GM12864 (cell line): ENCODE measurements at regions not wholly inside any gene's neighbourhood (a gene's known extent, or its start where the extent isn't known, plus 50 kb on each side); places are given as distances from the start of the nearest gene placed in this dataset.

ENCODE experiments used
- DNase-seq: peaks from one replicate; pipeline ENCODE4 v3.0.0-alpha.2; 2011; ENCODE audit warnings: low read depth
- H3K4me3 ChIP-seq: 2 replicates; pipeline ENCODE4 v1.5.1; 2011; ENCODE audit warnings: mild to moderate bottlenecking, low read depth, low read length, control low read depth
- TF ChIP-seq, protein P1 (sequence below): IDR thresholded peaks from 2 replicates; pipeline ENCODE4 v1.5.1; 2011; ENCODE audit warnings: low read depth, mild to moderate bottlenecking, moderate library complexity, low read length, control low read depth, inconsistent platforms; ENCODE audit errors: missing control alignments

GRCh38 chr2:42969231-42970150, 177.1 kb upstream of the HAAO start:
- H3K4me3 ChIP-seq, result no peak overlapping the region
- no peak for DNase-seq

GRCh38 chr2:42967959-42968674, 175.7 kb upstream of the HAAO start:
- no peak for DNase-seq
- no peak overlapping the region for H3K4me3 ChIP-seq
- TF ChIP-seq, protein P1, sequence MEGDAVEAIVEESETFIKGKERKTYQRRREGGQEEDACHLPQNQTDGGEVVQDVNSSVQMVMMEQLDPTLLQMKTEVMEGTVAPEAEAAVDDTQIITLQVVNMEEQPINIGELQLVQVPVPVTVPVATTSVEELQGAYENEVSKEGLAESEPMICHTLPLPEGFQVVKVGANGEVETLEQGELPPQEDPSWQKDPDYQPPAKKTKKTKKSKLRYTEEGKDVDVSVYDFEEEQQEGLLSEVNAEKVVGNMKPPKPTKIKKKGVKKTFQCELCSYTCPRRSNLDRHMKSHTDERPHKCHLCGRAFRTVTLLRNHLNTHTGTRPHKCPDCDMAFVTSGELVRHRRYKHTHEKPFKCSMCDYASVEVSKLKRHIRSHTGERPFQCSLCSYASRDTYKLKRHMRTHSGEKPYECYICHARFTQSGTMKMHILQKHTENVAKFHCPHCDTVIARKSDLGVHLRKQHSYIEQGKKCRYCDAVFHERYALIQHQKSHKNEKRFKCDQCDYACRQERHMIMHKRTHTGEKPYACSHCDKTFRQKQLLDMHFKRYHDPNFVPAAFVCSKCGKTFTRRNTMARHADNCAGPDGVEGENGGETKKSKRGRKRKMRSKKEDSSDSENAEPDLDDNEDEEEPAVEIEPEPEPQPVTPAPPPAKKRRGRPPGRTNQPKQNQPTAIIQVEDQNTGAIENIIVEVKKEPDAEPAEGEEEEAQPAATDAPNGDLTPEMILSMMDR, result no peak

More at GRCh38 chr2:42969231-42970150, 177.1 kb upstream of the HAAO start:
- TF ChIP-seq, protein P1, result no peak

- no peak overlapping the region for H3K4me3 ChIP-seq
- TF ChIP-seq, protein P1, result no peak
- DNase-seq, result no peak
Measured at GRCh38 chr2:42965910-42966309, 173.5 kb upstream of the HAAO start.

- TF ChIP-seq, protein P1, result no peak
- DNase-seq, result no peak
- no peak overlapping the region for H3K4me3 ChIP-seq
Measured at GRCh38 chr2:42965196-42965595, 172.8 kb upstream of the HAAO start.

DNA sequence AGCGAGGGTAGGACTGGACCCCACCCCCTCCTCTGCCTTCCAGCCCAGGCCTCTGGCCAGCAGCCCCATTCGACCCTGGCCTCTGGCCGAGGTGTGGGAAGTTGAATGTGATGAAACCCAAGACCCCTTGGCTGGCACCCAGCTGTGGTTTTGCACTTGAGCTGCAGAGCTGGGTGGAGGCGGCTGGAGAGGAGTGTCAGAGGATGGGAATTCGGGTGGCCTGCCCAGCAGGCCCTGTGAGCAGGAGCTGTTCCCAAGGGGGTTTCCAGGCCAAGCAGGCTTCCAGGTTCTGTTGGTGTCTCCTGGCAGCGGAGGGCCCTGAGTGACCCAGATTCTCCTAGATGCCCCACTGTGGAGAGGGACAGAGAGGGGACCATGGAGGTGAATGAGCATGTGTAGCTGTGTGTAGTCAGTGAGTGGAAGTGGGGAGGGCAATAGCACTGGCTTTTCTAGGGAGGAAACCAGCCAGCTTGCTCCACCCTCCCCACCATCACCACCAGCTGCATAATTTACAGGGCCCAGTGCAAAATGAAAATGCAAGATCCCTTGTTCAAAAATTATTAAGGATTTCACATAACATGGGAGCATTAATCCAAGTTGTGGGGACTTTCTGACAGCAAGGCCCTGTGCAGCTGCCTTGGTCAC, 172.2 kb upstream of the HAAO start:
- no peak overlapping the region for H3K4me3 ChIP-seq
- TF ChIP-seq, protein P1, result no peak
- DNase-seq, result no peak

DNA sequence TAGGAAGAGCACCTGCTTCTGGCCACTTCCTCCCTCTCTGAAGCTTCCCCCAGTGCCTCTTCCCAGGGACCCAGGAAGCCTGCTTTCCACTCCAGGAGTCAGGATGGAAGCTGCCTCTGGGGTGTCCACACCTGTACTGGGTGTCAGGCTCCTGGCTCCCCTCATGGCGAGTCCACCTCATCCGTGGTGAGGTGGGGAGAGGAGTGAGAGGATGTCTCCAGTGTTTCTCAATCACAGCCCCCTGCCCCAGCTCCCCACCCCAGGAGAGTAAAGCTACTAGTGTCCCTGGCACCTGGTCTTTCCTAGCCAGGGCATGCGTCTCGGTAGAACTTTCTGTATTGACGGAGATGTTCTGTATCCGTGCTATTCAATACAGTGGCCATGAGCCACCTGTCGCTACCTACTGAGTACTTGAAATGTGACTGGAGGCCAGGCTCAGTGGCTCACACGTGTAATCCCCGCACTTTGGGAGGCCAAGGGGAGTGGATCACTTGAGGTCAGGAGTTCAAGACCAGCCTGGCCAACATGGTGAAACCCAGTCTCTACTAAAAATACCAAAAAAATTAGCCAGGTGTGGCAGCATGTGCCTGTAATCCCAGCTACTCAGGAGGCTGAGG, 171.2 kb upstream of the HAAO start:
- TF ChIP-seq, protein P1, result no peak
- no peak for DNase-seq
- no peak overlapping the region for H3K4me3 ChIP-seq
